ENCODE measurements at regions not wholly inside any gene's neighbourhood (a gene's known extent, or its start where the extent isn't known, plus 50 kb on each side); places are given as distances from the start of the nearest gene placed in this dataset.

DNA sequence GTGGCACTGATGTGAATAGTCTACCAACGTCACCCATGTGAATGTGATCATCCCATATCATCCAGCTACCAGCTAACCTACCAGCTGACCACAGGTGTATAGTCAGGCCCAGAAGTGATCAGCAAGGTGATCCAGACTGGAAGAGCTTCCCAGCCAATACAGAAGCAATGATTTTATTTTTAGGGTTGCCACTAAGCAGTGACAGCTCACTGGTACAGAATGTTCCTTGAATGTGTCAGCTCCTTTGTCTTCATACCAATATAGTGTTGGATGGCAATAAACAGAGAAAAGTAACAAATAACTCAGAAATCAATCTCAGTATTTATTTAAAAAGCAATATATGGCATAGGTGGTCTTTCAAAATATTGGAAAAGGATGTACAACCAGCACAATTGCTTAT lies 361.8 kb upstream of the CPEB2 start (continued):
- TF ChIP-seq, protein P1, sequence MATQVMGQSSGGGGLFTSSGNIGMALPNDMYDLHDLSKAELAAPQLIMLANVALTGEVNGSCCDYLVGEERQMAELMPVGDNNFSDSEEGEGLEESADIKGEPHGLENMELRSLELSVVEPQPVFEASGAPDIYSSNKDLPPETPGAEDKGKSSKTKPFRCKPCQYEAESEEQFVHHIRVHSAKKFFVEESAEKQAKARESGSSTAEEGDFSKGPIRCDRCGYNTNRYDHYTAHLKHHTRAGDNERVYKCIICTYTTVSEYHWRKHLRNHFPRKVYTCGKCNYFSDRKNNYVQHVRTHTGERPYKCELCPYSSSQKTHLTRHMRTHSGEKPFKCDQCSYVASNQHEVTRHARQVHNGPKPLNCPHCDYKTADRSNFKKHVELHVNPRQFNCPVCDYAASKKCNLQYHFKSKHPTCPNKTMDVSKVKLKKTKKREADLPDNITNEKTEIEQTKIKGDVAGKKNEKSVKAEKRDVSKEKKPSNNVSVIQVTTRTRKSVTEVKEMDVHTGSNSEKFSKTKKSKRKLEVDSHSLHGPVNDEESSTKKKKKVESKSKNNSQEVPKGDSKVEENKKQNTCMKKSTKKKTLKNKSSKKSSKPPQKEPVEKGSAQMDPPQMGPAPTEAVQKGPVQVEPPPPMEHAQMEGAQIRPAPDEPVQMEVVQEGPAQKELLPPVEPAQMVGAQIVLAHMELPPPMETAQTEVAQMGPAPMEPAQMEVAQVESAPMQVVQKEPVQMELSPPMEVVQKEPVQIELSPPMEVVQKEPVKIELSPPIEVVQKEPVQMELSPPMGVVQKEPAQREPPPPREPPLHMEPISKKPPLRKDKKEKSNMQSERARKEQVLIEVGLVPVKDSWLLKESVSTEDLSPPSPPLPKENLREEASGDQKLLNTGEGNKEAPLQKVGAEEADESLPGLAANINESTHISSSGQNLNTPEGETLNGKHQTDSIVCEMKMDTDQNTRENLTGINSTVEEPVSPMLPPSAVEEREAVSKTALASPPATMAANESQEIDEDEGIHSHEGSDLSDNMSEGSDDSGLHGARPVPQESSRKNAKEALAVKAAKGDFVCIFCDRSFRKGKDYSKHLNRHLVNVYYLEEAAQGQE (tag by site-specific recombination; IDR thresholded peaks at IDR 0.05) = no peak
- TF ChIP-seq ZNF670 (tag by site-specific recombination; IDR thresholded peaks at IDR 0.05; ENCODE audit: low read depth) = no peak
- no peak for TF ChIP-seq ZNF19 (tag by site-specific recombination; IDR thresholded peaks at IDR 0.05; ENCODE audit: low read depth)

DNA sequence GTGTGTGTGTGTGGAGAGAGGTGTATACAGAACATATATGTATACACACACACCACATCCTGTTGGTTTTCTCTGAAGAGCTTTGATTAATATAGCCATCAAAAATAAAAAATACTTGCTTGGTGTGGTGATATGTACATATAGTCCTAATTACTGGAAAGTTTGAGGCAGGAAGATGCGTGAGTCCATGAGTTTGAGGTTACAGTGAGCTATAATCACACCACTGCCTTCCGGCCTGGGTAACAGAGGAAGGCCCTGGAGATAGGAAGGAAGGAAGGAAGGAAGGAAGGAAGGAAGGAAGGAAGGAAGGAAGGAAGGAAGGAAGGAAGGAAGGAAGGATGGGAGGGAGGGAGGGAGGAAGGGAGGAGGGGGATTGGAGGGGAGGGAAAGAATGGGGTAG lies 360.4 kb upstream of the CPEB2 start:
- Histone ChIP-seq H3K9me3 (ENCODE audit: control insufficient read depth, insufficient read depth, low read depth, low read length) (no peaks in the 10 kb centered on the region), H3K4me3 (ENCODE audit: low read depth, low read length) (no peak overlapping the region), H3K27ac (ENCODE audit: extremely low read depth, low read depth, low read length) (no peak overlapping the region), H3K36me3 (ENCODE audit: control insufficient read depth in 2 of 2, insufficient read depth in 1 of 2, low read length in 2 of 2) (no peaks in the 10 kb centered on the region), H3K4me1 (ENCODE audit: control insufficient read depth, insufficient read depth, low read length) (no peaks in the 10 kb centered on the region)
- ChIA-PET POLR2A (no interaction called here), CTCF (interaction anchor here (0.6 kb wide), 1 partner anchor 9 kb away, joined by 3 read pairs; no protein-coding TSS in a partner anchor)
- no peak for TF ChIP-seq ZNF600 (tag by site-specific recombination; IDR thresholded peaks at IDR 0.05)

DNA sequence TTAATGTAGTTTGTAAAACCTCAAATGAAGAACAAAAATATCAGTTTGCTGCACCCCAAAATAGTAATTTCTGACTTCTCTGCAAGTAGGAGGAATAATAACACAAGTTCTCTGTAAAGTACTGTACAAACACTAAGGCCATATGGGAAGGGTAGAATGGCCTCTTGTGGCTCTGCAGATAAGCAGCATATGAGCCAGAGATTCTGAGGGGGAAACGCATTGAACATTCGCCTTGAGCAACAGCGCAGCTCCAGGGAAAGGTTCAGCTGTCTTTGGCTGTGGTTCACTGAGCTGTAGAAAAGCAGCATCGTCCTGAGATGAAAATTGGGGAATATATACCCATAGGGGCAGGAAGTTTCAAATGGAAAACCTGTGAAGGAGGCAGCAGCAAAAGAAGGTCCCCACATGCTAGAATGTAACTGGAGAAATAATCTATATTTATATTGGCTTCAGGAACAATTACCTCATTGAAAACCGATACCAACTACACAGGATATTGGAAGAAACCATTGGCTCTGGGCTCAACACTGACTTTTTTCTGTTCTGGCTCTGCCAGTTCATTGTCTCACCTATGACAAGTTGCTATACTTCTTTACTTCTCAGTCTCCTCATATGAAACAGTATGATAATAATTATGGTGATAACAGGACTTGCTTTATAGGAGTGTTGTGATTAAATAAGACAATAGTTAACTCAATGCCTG lies 357.6 kb upstream of the CPEB2 start:
- no peaks in the 10 kb centered on the region for H3K9me3 ChIP-seq (ENCODE audit: control insufficient read depth, insufficient read depth, low read depth, low read length)
- no peak overlapping the region for H3K4me3 ChIP-seq (ENCODE audit: low read depth, low read length)
- no peak overlapping the region for H3K27ac ChIP-seq (ENCODE audit: extremely low read depth, low read depth, low read length)
- ChIA-PET POLR2A (no interaction called here), CTCF (no interaction called here)
- no peaks in the 10 kb centered on the region for H3K36me3 ChIP-seq (ENCODE audit: control insufficient read depth in 2 of 2, insufficient read depth in 1 of 2, low read length in 2 of 2)
- no peaks in the 10 kb centered on the region for H3K4me1 ChIP-seq (ENCODE audit: control insufficient read depth, insufficient read depth, low read length)
- TF ChIP-seq ZNF501 (tag by site-specific recombination; IDR thresholded peaks at IDR 0.05) = no peak
- no peak for TF ChIP-seq ZNF248 (tag by site-specific recombination; IDR thresholded peaks at IDR 0.05)
- no peak for TF ChIP-seq GFI1B (tag by site-specific recombination; IDR thresholded peaks at IDR 0.05)
- no peak for TF ChIP-seq ZNF621 (tag by site-specific recombination; IDR thresholded peaks at IDR 0.05)
- TF ChIP-seq, protein P2, sequence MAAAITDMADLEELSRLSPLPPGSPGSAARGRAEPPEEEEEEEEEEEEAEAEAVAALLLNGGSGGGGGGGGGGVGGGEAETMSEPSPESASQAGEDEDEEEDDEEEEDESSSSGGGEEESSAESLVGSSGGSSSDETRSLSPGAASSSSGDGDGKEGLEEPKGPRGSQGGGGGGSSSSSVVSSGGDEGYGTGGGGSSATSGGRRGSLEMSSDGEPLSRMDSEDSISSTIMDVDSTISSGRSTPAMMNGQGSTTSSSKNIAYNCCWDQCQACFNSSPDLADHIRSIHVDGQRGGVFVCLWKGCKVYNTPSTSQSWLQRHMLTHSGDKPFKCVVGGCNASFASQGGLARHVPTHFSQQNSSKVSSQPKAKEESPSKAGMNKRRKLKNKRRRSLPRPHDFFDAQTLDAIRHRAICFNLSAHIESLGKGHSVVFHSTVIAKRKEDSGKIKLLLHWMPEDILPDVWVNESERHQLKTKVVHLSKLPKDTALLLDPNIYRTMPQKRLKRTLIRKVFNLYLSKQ (tag by site-specific recombination; IDR thresholded peaks at IDR 0.05; ENCODE audit: borderline replicate concordance) = no peak
- TF ChIP-seq ZNF677 (tag by site-specific recombination; IDR thresholded peaks at IDR 0.05) = no peak
- no peak for TF ChIP-seq ZNF654 (tag by site-specific recombination; IDR thresholded peaks at IDR 0.05; ENCODE audit: low read depth)
- TF ChIP-seq, protein P3, sequence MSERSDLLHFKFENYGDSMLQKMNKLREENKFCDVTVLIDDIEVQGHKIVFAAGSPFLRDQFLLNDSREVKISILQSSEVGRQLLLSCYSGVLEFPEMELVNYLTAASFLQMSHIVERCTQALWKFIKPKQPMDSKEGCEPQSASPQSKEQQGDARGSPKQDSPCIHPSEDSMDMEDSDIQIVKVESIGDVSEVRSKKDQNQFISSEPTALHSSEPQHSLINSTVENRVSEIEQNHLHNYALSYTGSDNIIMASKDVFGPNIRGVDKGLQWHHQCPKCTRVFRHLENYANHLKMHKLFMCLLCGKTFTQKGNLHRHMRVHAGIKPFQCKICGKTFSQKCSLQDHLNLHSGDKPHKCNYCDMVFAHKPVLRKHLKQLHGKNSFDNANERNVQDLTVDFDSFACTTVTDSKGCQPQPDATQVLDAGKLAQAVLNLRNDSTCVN (tag by site-specific recombination; optimal IDR thresholded peaks at IDR 0.05) = no peak
- TF ChIP-seq ZNF350 (tag by site-specific recombination; IDR thresholded peaks at IDR 0.05) = no peak
- TF ChIP-seq ZNF48 (tag by site-specific recombination; IDR thresholded peaks at IDR 0.05) = no peak
- TF ChIP-seq ZNF561 (tag by site-specific recombination; IDR thresholded peaks at IDR 0.05; ENCODE audit: borderline replicate concordance) = no peak
- TF ChIP-seq ZFP37 (tag by site-specific recombination; IDR thresholded peaks at IDR 0.05) = no peak
- TF ChIP-seq, protein P4, sequence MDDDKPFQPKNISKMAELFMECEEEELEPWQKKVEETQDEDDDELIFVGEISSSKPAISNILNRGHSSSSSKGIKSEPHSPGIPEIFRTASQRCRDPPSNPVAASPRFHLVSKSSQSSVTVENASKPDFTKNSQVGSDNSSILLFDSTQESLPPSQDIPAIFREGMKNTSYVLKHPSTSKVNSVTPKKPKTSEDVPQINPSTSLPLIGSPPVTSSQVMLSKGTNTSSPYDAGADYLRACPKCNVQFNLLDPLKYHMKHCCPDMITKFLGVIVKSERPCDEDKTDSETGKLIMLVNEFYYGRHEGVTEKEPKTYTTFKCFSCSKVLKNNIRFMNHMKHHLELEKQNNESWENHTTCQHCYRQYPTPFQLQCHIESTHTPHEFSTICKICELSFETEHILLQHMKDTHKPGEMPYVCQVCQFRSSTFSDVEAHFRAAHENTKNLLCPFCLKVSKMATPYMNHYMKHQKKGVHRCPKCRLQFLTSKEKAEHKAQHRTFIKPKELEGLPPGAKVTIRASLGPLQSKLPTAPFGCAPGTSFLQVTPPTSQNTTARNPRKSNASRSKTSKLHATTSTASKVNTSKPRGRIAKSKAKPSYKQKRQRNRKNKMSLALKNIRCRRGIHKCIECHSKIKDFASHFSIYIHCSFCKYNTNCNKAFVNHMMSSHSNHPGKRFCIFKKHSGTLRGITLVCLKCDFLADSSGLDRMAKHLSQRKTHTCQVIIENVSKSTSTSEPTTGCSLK (tag by site-specific recombination; IDR thresholded peaks at IDR 0.05) = no peak
- TF ChIP-seq, protein P5, sequence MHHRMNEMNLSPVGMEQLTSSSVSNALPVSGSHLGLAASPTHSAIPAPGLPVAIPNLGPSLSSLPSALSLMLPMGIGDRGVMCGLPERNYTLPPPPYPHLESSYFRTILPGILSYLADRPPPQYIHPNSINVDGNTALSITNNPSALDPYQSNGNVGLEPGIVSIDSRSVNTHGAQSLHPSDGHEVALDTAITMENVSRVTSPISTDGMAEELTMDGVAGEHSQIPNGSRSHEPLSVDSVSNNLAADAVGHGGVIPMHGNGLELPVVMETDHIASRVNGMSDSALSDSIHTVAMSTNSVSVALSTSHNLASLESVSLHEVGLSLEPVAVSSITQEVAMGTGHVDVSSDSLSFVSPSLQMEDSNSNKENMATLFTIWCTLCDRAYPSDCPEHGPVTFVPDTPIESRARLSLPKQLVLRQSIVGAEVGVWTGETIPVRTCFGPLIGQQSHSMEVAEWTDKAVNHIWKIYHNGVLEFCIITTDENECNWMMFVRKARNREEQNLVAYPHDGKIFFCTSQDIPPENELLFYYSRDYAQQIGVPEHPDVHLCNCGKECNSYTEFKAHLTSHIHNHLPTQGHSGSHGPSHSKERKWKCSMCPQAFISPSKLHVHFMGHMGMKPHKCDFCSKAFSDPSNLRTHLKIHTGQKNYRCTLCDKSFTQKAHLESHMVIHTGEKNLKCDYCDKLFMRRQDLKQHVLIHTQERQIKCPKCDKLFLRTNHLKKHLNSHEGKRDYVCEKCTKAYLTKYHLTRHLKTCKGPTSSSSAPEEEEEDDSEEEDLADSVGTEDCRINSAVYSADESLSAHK (tag by site-specific recombination; IDR thresholded peaks at IDR 0.05) = no peak
- no peak for TF ChIP-seq IKZF3 (tag by site-specific recombination; IDR thresholded peaks at IDR 0.05)
- TF ChIP-seq ZNF146 (tag by site-specific recombination; IDR thresholded peaks at IDR 0.05) = no peak
- no peak for TF ChIP-seq ZNF16 (tag by site-specific recombination; IDR thresholded peaks at IDR 0.05; ENCODE audit: low read depth)
- TF ChIP-seq ZNF629 (tag by site-specific recombination; IDR thresholded peaks at IDR 0.05) = no peak
- TF ChIP-seq ZNF311 (tag by site-specific recombination; IDR thresholded peaks at IDR 0.05; ENCODE audit: borderline replicate concordance) = no peak

Measured in HEK293 (cell line).